ENCODE measurements at regions not wholly inside any gene's neighbourhood (a gene's known extent, or its start where the extent isn't known, plus 50 kb on each side); places are given as distances from the start of the nearest gene placed in this dataset.

DNA sequence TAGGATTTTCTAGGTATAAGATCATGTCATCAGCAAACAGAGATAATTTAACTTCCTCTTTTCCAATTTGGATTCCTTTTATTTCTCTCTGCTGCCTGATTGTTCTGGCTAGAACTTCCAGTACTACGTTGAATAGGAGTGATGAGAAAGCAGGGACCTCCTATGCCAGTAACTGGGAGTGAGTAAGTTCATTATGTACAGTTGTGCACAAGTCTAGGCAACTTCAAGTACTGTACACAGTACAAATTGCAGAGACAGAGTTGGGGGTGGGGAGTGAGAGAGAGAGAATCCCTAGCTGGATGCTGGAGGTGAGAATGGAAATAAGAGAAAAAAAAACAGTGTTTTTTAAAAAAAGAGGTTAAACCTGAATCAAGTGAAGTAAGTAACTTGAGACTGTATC lies 210.2 kb downstream of the MMUT start:
- no peak for DNase-seq (ENCODE audit: low read depth in 1 of 2, low spot score in 1 of 2)
- H3K27ac ChIP-seq (replicated peaks) = no peak overlapping the region
- no peak overlapping the region for H3K4me3 ChIP-seq (replicated peaks; ENCODE audit: insufficient read depth, low read length)
- no peaks in the 10 kb centered on the region for H3K27me3 ChIP-seq (ENCODE audit: insufficient read depth, poor library complexity, severe bottlenecking)
- TF ChIP-seq SPI1 (IDR thresholded peaks at IDR 0.05; ENCODE audit: borderline replicate concordance, low read depth) (no peak), POLR2AphosphoS5 (IDR thresholded peaks at IDR 0.05; ENCODE audit: low read depth) (no peak), GABPA (IDR thresholded peaks at IDR 0.05; ENCODE audit: low read depth) (no peak)
- TF ChIP-seq, protein P1, sequence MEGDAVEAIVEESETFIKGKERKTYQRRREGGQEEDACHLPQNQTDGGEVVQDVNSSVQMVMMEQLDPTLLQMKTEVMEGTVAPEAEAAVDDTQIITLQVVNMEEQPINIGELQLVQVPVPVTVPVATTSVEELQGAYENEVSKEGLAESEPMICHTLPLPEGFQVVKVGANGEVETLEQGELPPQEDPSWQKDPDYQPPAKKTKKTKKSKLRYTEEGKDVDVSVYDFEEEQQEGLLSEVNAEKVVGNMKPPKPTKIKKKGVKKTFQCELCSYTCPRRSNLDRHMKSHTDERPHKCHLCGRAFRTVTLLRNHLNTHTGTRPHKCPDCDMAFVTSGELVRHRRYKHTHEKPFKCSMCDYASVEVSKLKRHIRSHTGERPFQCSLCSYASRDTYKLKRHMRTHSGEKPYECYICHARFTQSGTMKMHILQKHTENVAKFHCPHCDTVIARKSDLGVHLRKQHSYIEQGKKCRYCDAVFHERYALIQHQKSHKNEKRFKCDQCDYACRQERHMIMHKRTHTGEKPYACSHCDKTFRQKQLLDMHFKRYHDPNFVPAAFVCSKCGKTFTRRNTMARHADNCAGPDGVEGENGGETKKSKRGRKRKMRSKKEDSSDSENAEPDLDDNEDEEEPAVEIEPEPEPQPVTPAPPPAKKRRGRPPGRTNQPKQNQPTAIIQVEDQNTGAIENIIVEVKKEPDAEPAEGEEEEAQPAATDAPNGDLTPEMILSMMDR (IDR thresholded peaks at IDR 0.05; ENCODE audit: insufficient read depth, low read length) = no peak
- TF ChIP-seq, protein P2, sequence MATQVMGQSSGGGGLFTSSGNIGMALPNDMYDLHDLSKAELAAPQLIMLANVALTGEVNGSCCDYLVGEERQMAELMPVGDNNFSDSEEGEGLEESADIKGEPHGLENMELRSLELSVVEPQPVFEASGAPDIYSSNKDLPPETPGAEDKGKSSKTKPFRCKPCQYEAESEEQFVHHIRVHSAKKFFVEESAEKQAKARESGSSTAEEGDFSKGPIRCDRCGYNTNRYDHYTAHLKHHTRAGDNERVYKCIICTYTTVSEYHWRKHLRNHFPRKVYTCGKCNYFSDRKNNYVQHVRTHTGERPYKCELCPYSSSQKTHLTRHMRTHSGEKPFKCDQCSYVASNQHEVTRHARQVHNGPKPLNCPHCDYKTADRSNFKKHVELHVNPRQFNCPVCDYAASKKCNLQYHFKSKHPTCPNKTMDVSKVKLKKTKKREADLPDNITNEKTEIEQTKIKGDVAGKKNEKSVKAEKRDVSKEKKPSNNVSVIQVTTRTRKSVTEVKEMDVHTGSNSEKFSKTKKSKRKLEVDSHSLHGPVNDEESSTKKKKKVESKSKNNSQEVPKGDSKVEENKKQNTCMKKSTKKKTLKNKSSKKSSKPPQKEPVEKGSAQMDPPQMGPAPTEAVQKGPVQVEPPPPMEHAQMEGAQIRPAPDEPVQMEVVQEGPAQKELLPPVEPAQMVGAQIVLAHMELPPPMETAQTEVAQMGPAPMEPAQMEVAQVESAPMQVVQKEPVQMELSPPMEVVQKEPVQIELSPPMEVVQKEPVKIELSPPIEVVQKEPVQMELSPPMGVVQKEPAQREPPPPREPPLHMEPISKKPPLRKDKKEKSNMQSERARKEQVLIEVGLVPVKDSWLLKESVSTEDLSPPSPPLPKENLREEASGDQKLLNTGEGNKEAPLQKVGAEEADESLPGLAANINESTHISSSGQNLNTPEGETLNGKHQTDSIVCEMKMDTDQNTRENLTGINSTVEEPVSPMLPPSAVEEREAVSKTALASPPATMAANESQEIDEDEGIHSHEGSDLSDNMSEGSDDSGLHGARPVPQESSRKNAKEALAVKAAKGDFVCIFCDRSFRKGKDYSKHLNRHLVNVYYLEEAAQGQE (IDR thresholded peaks at IDR 0.05; ENCODE audit: insufficient replicate concordance, low read depth) = no peak

DNA sequence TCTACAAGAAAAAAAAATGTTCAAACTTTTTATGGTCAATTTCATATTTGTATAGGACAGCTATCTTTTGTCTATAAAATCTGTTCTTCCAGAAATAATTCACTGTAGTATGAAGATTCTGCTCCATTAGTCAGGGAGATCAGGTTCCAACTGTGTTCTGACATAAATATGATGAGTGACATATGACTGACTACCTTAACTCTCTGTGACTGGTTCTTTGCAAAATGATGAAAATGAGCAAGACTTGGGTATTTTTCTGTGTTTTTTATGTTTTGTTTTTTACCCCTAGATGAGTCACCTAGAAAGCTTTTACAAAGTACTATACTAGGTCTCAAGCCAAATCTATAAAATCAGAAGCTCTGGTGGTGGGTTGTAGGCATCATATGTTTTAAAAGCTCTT lies 229.6 kb downstream of the MMUT start:
- Histone ChIP-seq H3K27me3 (ENCODE audit: insufficient read depth, poor library complexity, severe bottlenecking) (no peaks in the 10 kb centered on the region), H3K4me3 (replicated peaks; ENCODE audit: insufficient read depth, low read length) (no peak overlapping the region), H3K27ac (replicated peaks) (no peak overlapping the region)
- TF ChIP-seq SPI1 (IDR thresholded peaks at IDR 0.05; ENCODE audit: borderline replicate concordance, low read depth) (no peak), GABPA (IDR thresholded peaks at IDR 0.05; ENCODE audit: low read depth) (no peak)
- TF ChIP-seq, protein P1 (IDR thresholded peaks at IDR 0.05; ENCODE audit: insufficient read depth, low read length) = no peak
- no peak for DNase-seq (ENCODE audit: low read depth in 1 of 2, low spot score in 1 of 2)

DNA sequence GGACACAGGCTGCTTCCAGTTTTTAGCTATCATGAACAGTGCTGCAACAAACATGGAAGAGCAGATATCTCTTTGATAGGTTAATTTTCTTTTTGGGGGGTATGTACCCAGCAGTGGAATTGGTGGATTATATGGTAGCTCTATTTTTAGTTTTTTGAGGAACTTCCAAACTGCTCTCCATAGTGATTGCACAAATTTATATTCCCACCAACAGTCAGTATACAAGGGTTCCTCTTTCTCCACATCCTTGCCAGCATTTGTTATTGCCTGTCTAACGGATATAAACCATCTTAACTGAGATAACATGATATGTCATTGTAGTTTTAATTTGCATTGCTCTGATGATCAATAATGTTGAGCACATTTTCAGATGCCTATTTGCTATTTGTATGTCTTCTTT lies 237.6 kb downstream of the MMUT start:
- H3K27ac ChIP-seq (replicated peaks) = peak overlapping the region; percentile 52
- H3K4me3 ChIP-seq (replicated peaks; ENCODE audit: insufficient read depth, low read length) = no peak overlapping the region
- H3K27me3 ChIP-seq (ENCODE audit: insufficient read depth, poor library complexity, severe bottlenecking) = no peaks in the 10 kb centered on the region
- peak in 1 of 2 experiments; percentile 29 for DNase-seq (ENCODE audit: low read depth in 1 of 2, low spot score in 1 of 2)
- TF ChIP-seq SPI1 (IDR thresholded peaks at IDR 0.05; ENCODE audit: borderline replicate concordance, low read depth) (peak; percentile 80; the same call in 1 of the 2 replicates), POLR2AphosphoS5 (IDR thresholded peaks at IDR 0.05; ENCODE audit: low read depth) (no peak)
- TF ChIP-seq, protein P1 (IDR thresholded peaks at IDR 0.05; ENCODE audit: insufficient read depth, low read length) = no peak

DNA sequence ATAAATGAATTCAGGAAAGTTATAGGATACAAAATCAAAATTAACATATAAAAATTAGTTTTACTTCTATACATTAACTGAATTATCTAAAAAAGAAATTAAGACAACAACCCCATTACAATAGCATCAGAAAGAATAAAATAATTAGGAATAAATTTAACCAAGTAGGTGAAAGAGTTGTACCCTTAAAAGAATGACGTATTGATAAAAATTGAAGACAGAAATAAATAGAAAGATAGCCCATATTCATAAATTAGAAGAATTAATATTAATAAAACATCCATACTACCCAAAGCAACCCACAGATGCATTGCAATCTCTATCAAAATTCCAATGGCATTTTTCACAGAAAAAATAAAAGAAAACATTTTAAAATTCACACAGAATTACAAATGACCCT lies 242.8 kb downstream of the MMUT start:
- no peaks in the 10 kb centered on the region for H3K27me3 ChIP-seq (ENCODE audit: insufficient read depth, poor library complexity, severe bottlenecking)
- DNase-seq (ENCODE audit: low read depth in 1 of 2, low spot score in 1 of 2) = no peak
- H3K4me3 ChIP-seq (replicated peaks; ENCODE audit: insufficient read depth, low read length) = no peak overlapping the region
- H3K27ac ChIP-seq (replicated peaks) = no peak overlapping the region
- TF ChIP-seq POLR2AphosphoS5 (IDR thresholded peaks at IDR 0.05; ENCODE audit: low read depth) = no peak
- TF ChIP-seq, protein P2 (IDR thresholded peaks at IDR 0.05; ENCODE audit: insufficient replicate concordance, low read depth) = no peak
- no peak for TF ChIP-seq SPI1 (IDR thresholded peaks at IDR 0.05; ENCODE audit: borderline replicate concordance, low read depth)
